H1 (cell line): ENCODE measurements at regions not wholly inside any gene's neighbourhood (a gene's known extent, or its start where the extent isn't known, plus 50 kb on each side); places are given as distances from the start of the nearest gene placed in this dataset.

Experiments
- CTCF ChIA-PET: fragments of 300-600 bp; sonication (Branson Sonifier 250); formaldehyde crosslinking; loops from one replicate; lab custom pipeline; 2021; ENCODE audit not compliant: partially characterized antibody; lab: Charles Lee
- POLR2A ChIA-PET: fragments of 300-600 bp; sonication (Branson Sonifier 250); formaldehyde crosslinking; loops from one replicate; lab custom pipeline; 2021; ENCODE audit warnings: inconsistent platforms; ENCODE audit not compliant: partially characterized antibody; lab: Charles Lee
- DNase-seq, 2 experiments: peaks; one replicate each; pipeline versions ENCODE4 v3.0.0 to v3.0.0-alpha.2; 2010 to 2022; ENCODE audit warnings: low spot score in 2 of 2, low read depth in 1 of 2, mixed read lengths in 1 of 2
- FAIRE-seq: peaks from 2 replicates; lab custom pipeline; 2011; peaks lifted over from hg19 to GRCh38; lab: Jason Lieb, UNC
- H2AFZ ChIP-seq: 2 replicates; pipeline ENCODE4 v1.8.1; 2012; ENCODE audit warnings: low read length, inconsistent platforms
- H2AK5ac ChIP-seq: 2 replicates; pipeline ENCODE4 v1.6.1; 2013; ENCODE audit warnings: low read depth, low read length
- H2BK120ac ChIP-seq: replicated peaks from 2 replicates; pipeline ENCODE3; 2013; ENCODE audit warnings: low read depth, low read length, inconsistent platforms
- H2BK12ac ChIP-seq: 2 replicates; pipeline ENCODE4 v1.6.1; 2013; ENCODE audit warnings: low read depth, low read length
- H2BK15ac ChIP-seq: 2 replicates; pipeline ENCODE4 v1.6.1; 2013; ENCODE audit warnings: low read length
- H2BK20ac ChIP-seq: 2 replicates; pipeline ENCODE4 v1.6.1; 2013; ENCODE audit warnings: low read length
- H2BK5ac ChIP-seq: 2 replicates; pipeline ENCODE4 v1.6.1; 2013; ENCODE audit warnings: low read depth, low read length
- H3K14ac ChIP-seq: 2 replicates; pipeline ENCODE4 v1.6.1; 2013; ENCODE audit warnings: inconsistent platforms; ENCODE audit not compliant: insufficient read length
- H3K18ac ChIP-seq: 2 replicates; pipeline ENCODE4 v1.6.1; 2013; ENCODE audit warnings: low read length; ENCODE audit errors: extremely low read depth
- H3K23ac ChIP-seq: 2 replicates; pipeline ENCODE4 v1.6.1; 2013; ENCODE audit warnings: inconsistent platforms; ENCODE audit not compliant: insufficient read length
- H3K23me2 ChIP-seq: 2 replicates; pipeline ENCODE4 v1.6.1; 2013; ENCODE audit warnings: low read depth, low read length
- H3K27ac ChIP-seq: 2 replicates; pipeline ENCODE4 v1.6.1; 2011; ENCODE audit warnings: low read depth, low read length, inconsistent platforms
- H3K27me3 ChIP-seq, 4 experiments: replicated peaks in 1 of 4; 1 replicate in 1 of 4; 2 replicates in 3 of 4; pipeline versions ENCODE4 v1.6.1 to v1.8.1; 2011 to 2013; ENCODE audit warnings: low read length in 3 of 4, mild to moderate bottlenecking in 3 of 4, inconsistent platforms in 2 of 4, mixed read lengths in 2 of 4, moderate library complexity in 1 of 4; ENCODE audit not compliant: control insufficient read depth in 3 of 4, insufficient read depth in 3 of 4; ENCODE audit errors: extremely low read depth in 1 of 4
- H3K36me3 ChIP-seq, 4 experiments: 2 replicates each; pipeline versions ENCODE4 v1.6.1 to v1.8.1; 2011 to 2013; ENCODE audit warnings: mild to moderate bottlenecking in 4 of 4, low read length in 3 of 4, moderate library complexity in 2 of 4, control low read depth in 1 of 4, inconsistent platforms in 1 of 4; ENCODE audit not compliant: insufficient read depth in 4 of 4, control insufficient read depth in 2 of 4
- H3K4ac ChIP-seq: replicated peaks from 2 replicates; pipeline ENCODE3; 2013; ENCODE audit warnings: low read length, low read depth, mixed read lengths, inconsistent platforms; ENCODE audit not compliant: insufficient read length
- H3K4me1 ChIP-seq, 4 experiments: replicated peaks in 1 of 4; 1 replicate in 1 of 4; 2 replicates in 3 of 4; pipeline versions ENCODE4 v1.6.1 to v1.8.1; 2011 to 2013; ENCODE audit warnings: low read length in 3 of 4, inconsistent platforms in 2 of 4, mixed read lengths in 1 of 4; ENCODE audit not compliant: insufficient read depth in 4 of 4, control insufficient read depth in 3 of 4
- H3K4me2 ChIP-seq, 2 experiments: 2 replicates each; pipeline versions ENCODE4 v1.6.1 to v1.8.1; 2011 to 2013; ENCODE audit warnings: low read depth in 2 of 2, low read length in 2 of 2, control low read depth in 1 of 2, inconsistent platforms in 1 of 2, mild to moderate bottlenecking in 1 of 2; ENCODE audit not compliant: insufficient read depth in 1 of 2
- H3K4me3 ChIP-seq, 4 experiments: fragments of 200-600, 300-600 bp in 1 of 4; sonication (generic), shearing (Covaris generic), sonication (Bioruptor Twin) in 1 of 4; 2 replicates each; pipeline versions ENCODE4 v1.5.1 to v1.8.1; 2011 to 2016; ENCODE audit warnings: low read length in 4 of 4, low read depth in 3 of 4, control low read depth in 2 of 4, inconsistent platforms in 2 of 4, mild to moderate bottlenecking in 2 of 4, mixed read lengths in 1 of 4, moderate library complexity in 1 of 4; ENCODE audit not compliant: insufficient read depth in 2 of 4; ENCODE audit errors: extremely low read depth in 1 of 4
- H3K56ac ChIP-seq: replicated peaks from 2 replicates; pipeline ENCODE3; 2013; ENCODE audit warnings: low read depth, mild to moderate bottlenecking, mixed read lengths, low read length, inconsistent platforms; ENCODE audit not compliant: insufficient read length
- H3K79me1 ChIP-seq: 2 replicates; pipeline ENCODE4 v1.6.1; 2013; ENCODE audit warnings: low read depth, low read length, control low read depth
- H3K79me2 ChIP-seq, 2 experiments: 2 replicates each; pipeline versions ENCODE4 v1.6.1 to v1.8.1; 2012 to 2013; ENCODE audit warnings: low read length in 2 of 2, mild to moderate bottlenecking in 2 of 2, inconsistent platforms in 1 of 2; ENCODE audit not compliant: insufficient read depth in 2 of 2, control insufficient read depth in 1 of 2
- H3K9ac ChIP-seq, 4 experiments: replicated peaks in 1 of 4; 1 replicate in 1 of 4; 2 replicates in 3 of 4; pipeline versions ENCODE4 v1.6.1 to v1.8.1; 2011 to 2013; ENCODE audit warnings: low read depth in 3 of 4, low read length in 3 of 4, control low read depth in 2 of 4, mild to moderate bottlenecking in 2 of 4, moderate library complexity in 2 of 4, inconsistent platforms in 1 of 4; ENCODE audit errors: extremely low read depth in 1 of 4
- H3K9me3 ChIP-seq, 2 experiments: 2 replicates each; pipeline versions ENCODE4 v1.6.1 to v1.8.1; 2012 to 2013; ENCODE audit warnings: mild to moderate bottlenecking in 2 of 2, moderate library complexity in 2 of 2, control low read depth in 1 of 2, inconsistent platforms in 1 of 2, low read depth in 1 of 2, low read length in 1 of 2, mixed read lengths in 1 of 2; ENCODE audit not compliant: insufficient read depth in 2 of 2
- H4K20me1 ChIP-seq, 2 experiments: replicated peaks in 1 of 2; 2 replicates each; pipeline versions ENCODE3 to v1.8.1; 2011 to 2013; ENCODE audit warnings: inconsistent platforms in 2 of 2, low read length in 2 of 2, mild to moderate bottlenecking in 1 of 2; ENCODE audit not compliant: insufficient read depth in 2 of 2, control insufficient read depth in 1 of 2
- H4K5ac ChIP-seq: 2 replicates; pipeline ENCODE4 v1.6.1; 2013; ENCODE audit warnings: low read length, low read depth, mixed read lengths, inconsistent platforms; ENCODE audit not compliant: insufficient read length
- H4K8ac ChIP-seq: 2 replicates; pipeline ENCODE4 v1.8.0; 2013; ENCODE audit warnings: mild to moderate bottlenecking, moderate library complexity, low read length, inconsistent platforms; ENCODE audit not compliant: insufficient read depth; ENCODE audit errors: extremely low read depth
- H4K91ac ChIP-seq: replicated peaks from 2 replicates; pipeline ENCODE3; 2013; ENCODE audit warnings: low read length, mixed read lengths, inconsistent platforms; ENCODE audit not compliant: insufficient read length
- CBX8 ChIP-seq: fragments of 300-800, 300-1000 bp; sonication (generic); IDR thresholded peaks from 2 replicates; pipeline ENCODE4 v1.7.1; 2016; ENCODE audit warnings: low read depth, low read length, borderline replicate concordance
- EGR1 ChIP-seq: IDR thresholded peaks from 2 replicates; pipeline ENCODE4 v1.6.1; 2011; ENCODE audit warnings: low read depth, low read length, borderline replicate concordance
- KDM5A ChIP-seq: fragments of 200-600 bp; IDR thresholded peaks from 2 replicates; pipeline ENCODE4 v1.7.1; 2012; ENCODE audit warnings: mild to moderate bottlenecking, low read length, inconsistent platforms, mixed read lengths
- YY1 ChIP-seq: IDR thresholded peaks from 2 replicates; pipeline ENCODE4 v1.6.1; 2011; ENCODE audit warnings: low read depth, mild to moderate bottlenecking, low read length
- WGBS, 2 experiments: shearing (Covaris generic) in 1 of 2; methylation state at CpG; one replicate each; pipeline versions ENCODE4 v1.1.6 to v1.1.7; 2013 to 2015; ENCODE audit warnings: low lambda C conversion rate in 2 of 2, mixed read lengths in 2 of 2, inconsistent platforms in 1 of 2, low coverage in 1 of 2, missing lambda C conversion rate in 1 of 2; ENCODE audit not compliant: insufficient replicate concordance in 2 of 2, insufficient coverage in 1 of 2, insufficient read length in 1 of 2; ENCODE audit errors: extremely low coverage in 1 of 2, missing lambda C conversion rate in 1 of 2; 5-methylcytosine and 5-hydroxymethylcytosine counted together

- peaks cover 0 to 5% (median 1%) of the 10 kb centered on the region in 4 experiments; a peak in 3 of 7 replicates for H3K4me1 ChIP-seq
- no peak overlapping the region for H2AFZ ChIP-seq
- H4K20me1 ChIP-seq, result no peaks in the 10 kb centered on the region
- TF ChIP-seq EGR1, result no peak
- TF ChIP-seq YY1, result no peak
- no peak for TF ChIP-seq KDM5A
- TF ChIP-seq CBX8, result no peak
- H3K27me3 ChIP-seq, result no peaks in the 10 kb centered on the region
- no peak overlapping the region for H3K18ac ChIP-seq
- no peak overlapping the region for H2AK5ac ChIP-seq
- no peak overlapping the region for H3K4ac ChIP-seq
- 87% methylated on average over 3 of the region's 3 CpGs; no CpG with 5 or more reads in 1 of the 2 experiments for WGBS, 2 experiments
- H2BK20ac ChIP-seq, result no peak overlapping the region
- no peak overlapping the region for H2BK12ac ChIP-seq
- no peak overlapping the region for H3K23ac ChIP-seq
- ChIA-PET CTCF (interaction anchor here (0.7 to 1.6 kb wide), 5 partner anchors 10 to 167 kb away, joined by 3 to 6 read pairs (median 3); no protein-coding TSS in a partner anchor), POLR2A (interaction anchor here (1.1 kb wide), 1 partner anchor 78 kb away, joined by 3 read pairs; no protein-coding TSS in a partner anchor)
- no peak overlapping the region for H2BK15ac ChIP-seq
- no peaks in the 10 kb centered on the region for H3K23me2 ChIP-seq
- DNase-seq (no peak), FAIRE-seq (no peak)
- peaks cover 0 to 1% of the 10 kb centered on the region in 2 experiments; a peak in 1 of 4 replicates for H3K9me3 ChIP-seq
- H3K4me2 ChIP-seq, result no peak overlapping the region
- H3K27ac ChIP-seq, result no peak overlapping the region
- no peak overlapping the region for H3K9ac ChIP-seq
- no peak overlapping the region for H4K5ac ChIP-seq
- H3K79me2 ChIP-seq, result no peaks in the 10 kb centered on the region
- no peaks in the 10 kb centered on the region for H3K79me1 ChIP-seq
- no peaks in the 10 kb centered on the region for H3K36me3 ChIP-seq
- no peak overlapping the region for H3K14ac ChIP-seq
- no peak overlapping the region for H4K91ac ChIP-seq
- no peak overlapping the region for H3K4me3 ChIP-seq
- no peak overlapping the region for H3K56ac ChIP-seq
- no peak overlapping the region for H4K8ac ChIP-seq
- H2BK5ac ChIP-seq, result no peak overlapping the region
- H2BK120ac ChIP-seq, result no peak overlapping the region
Observed at GRCh38 chr13:110790371-110790770, 76.9 kb downstream of the ING1 start.
